IMR-90 (cell line): ENCODE measurements at regions not wholly inside any gene's neighbourhood (a gene's known extent, or its start where the extent isn't known, plus 50 kb on each side); places are given as distances from the start of the nearest gene placed in this dataset.

Source experiments
- ATAC-seq: fragments of 200-7000 bp; cut with Tn5 transposase; 2 replicates; pipeline ENCODE4 v1.9.1; 2020; ENCODE audit warnings: low read depth, mild to moderate bottlenecking, moderate library complexity
- BruUV-seq: library from RNA; stranded (reverse); fragments of 400-500 nt; replicated peaks from 2 replicates; lab custom pipeline; 2021; lab: Mats Ljungman, UMichigan
- CTCF ChIA-PET: fragments of 300-600 bp; formaldehyde crosslinking; extraction: SDS; loops from one replicate; lab custom pipeline; 2021; ENCODE audit warnings: antibody characterized with exemption; lab: Yijun Ruan, JAX
- POLR2A ChIA-PET: fragments of 300-600 bp; sonication (Branson Sonifier 250); formaldehyde crosslinking; loops from one replicate; lab custom pipeline; 2022; ENCODE audit warnings: antibody characterized with exemption; ENCODE audit not compliant: unreplicated experiment; lab: Charles Lee
- DNase-seq: peaks from one replicate; pipeline ENCODE4 v3.0.0; 2013
- H2AFZ ChIP-seq: replicated peaks from 2 replicates; pipeline ENCODE3; 2013; ENCODE audit warnings: low read length, mild to moderate bottlenecking; ENCODE audit not compliant: poor library complexity
- H2AK5ac ChIP-seq: 2 replicates; pipeline ENCODE4 v1.6.1; 2013; ENCODE audit warnings: low read depth, low read length, inconsistent platforms
- H2AK9ac ChIP-seq: replicated peaks from 2 replicates; pipeline ENCODE3; 2013; ENCODE audit warnings: mild to moderate bottlenecking, low read depth, low read length, moderate library complexity; ENCODE audit not compliant: poor library complexity
- H2BK120ac ChIP-seq: 2 replicates; pipeline ENCODE4 v1.6.1; 2013; ENCODE audit warnings: low read depth, low read length, inconsistent platforms
- H2BK15ac ChIP-seq: 3 replicates; pipeline ENCODE4 v1.6.1; 2013; ENCODE audit warnings: low read depth, low read length, inconsistent platforms
- H2BK20ac ChIP-seq: 2 replicates; pipeline ENCODE4 v1.6.1; 2013; ENCODE audit warnings: low read depth, mild to moderate bottlenecking, inconsistent platforms, low read length, moderate library complexity
- H2BK5ac ChIP-seq: 2 replicates; pipeline ENCODE4 v1.6.1; 2013; ENCODE audit warnings: mild to moderate bottlenecking, low read depth, low read length, inconsistent platforms; ENCODE audit not compliant: poor library complexity, severe bottlenecking
- H3K14ac ChIP-seq: replicated peaks from 2 replicates; pipeline ENCODE4 v1.6.1; 2013; ENCODE audit warnings: low read depth, low read length, inconsistent platforms
- H3K18ac ChIP-seq: 2 replicates; pipeline ENCODE4 v1.6.1; 2013; ENCODE audit warnings: low read depth, low read length, control low read depth
- H3K23ac ChIP-seq: 2 replicates; pipeline ENCODE4 v1.6.1; 2013; ENCODE audit warnings: low read depth, low read length, inconsistent platforms
- H3K27ac ChIP-seq: 2 replicates; pipeline ENCODE4 v1.5.1; 2013; ENCODE audit warnings: mild to moderate bottlenecking, control low read depth, low read length; ENCODE audit not compliant: insufficient read depth
- H3K27me3 ChIP-seq: 2 replicates; pipeline ENCODE4 v1.6.1; 2013; ENCODE audit warnings: low read length; ENCODE audit not compliant: control insufficient read depth, insufficient read depth
- H3K36me3 ChIP-seq: 2 replicates; pipeline ENCODE4 v1.6.1; 2013; ENCODE audit warnings: low read length, mixed read lengths; ENCODE audit not compliant: control insufficient read depth, insufficient read depth
- H3K4ac ChIP-seq: 2 replicates; pipeline ENCODE4 v1.6.1; 2013; ENCODE audit warnings: low read depth, low read length, inconsistent platforms
- H3K4me1 ChIP-seq: 2 replicates; pipeline ENCODE4 v1.6.1; 2013; ENCODE audit warnings: low read length, mixed read lengths; ENCODE audit not compliant: control insufficient read depth, insufficient read depth
- H3K4me2 ChIP-seq: 2 replicates; pipeline ENCODE4 v1.6.1; 2013; ENCODE audit warnings: low read depth, mild to moderate bottlenecking, control low read depth, low read length, moderate library complexity
- H3K4me3 ChIP-seq: 2 replicates; pipeline ENCODE4 v1.5.1; 2013; ENCODE audit warnings: low read depth, mild to moderate bottlenecking, control low read depth, low read length, moderate library complexity; ENCODE audit not compliant: insufficient read depth
- H3K56ac ChIP-seq: 2 replicates; pipeline ENCODE4 v1.6.1; 2013; ENCODE audit warnings: low read length, inconsistent platforms; ENCODE audit not compliant: insufficient read depth; ENCODE audit errors: extremely low read depth
- H3K79me1 ChIP-seq, 2 experiments: 2 replicates each; pipeline ENCODE4 v1.6.1; 2013; ENCODE audit warnings: low read length in 2 of 2, inconsistent platforms in 1 of 2, low read depth in 1 of 2
- H3K9ac ChIP-seq: 2 replicates; pipeline ENCODE4 v1.6.1; 2013; ENCODE audit warnings: low read depth, low read length, control low read depth
- H3K9me1 ChIP-seq: 2 replicates; pipeline ENCODE4 v1.6.1; 2013; ENCODE audit warnings: low read length, inconsistent platforms; ENCODE audit not compliant: insufficient read depth
- H3K9me3 ChIP-seq: 2 replicates; pipeline ENCODE4 v1.6.1; 2013; ENCODE audit warnings: low read length; ENCODE audit not compliant: control insufficient read depth, insufficient read depth
- H4K20me1 ChIP-seq: 2 replicates; pipeline ENCODE4 v1.6.1; 2013; ENCODE audit warnings: low read length, inconsistent platforms; ENCODE audit not compliant: insufficient read depth
- H4K5ac ChIP-seq: 2 replicates; pipeline ENCODE4 v1.6.1; 2013; ENCODE audit warnings: mild to moderate bottlenecking, low read depth, low read length, control low read depth
- H4K8ac ChIP-seq, 2 experiments: 2 replicates each; pipeline ENCODE4 v1.6.1; 2013; ENCODE audit warnings: low read depth in 2 of 2, low read length in 2 of 2, control low read depth in 1 of 2, inconsistent platforms in 1 of 2
- H4K91ac ChIP-seq: 2 replicates; pipeline ENCODE4 v1.6.1; 2013; ENCODE audit warnings: low read depth, low read length, inconsistent platforms; ENCODE audit not compliant: insufficient read depth
- BHLHE40 ChIP-seq: fragments of 150-350 bp; IDR thresholded peaks from 2 replicates; pipeline ENCODE4 v1.6.1; 2016; ENCODE audit warnings: mild to moderate bottlenecking, low read depth, low read length
- CEBPB ChIP-seq: IDR thresholded peaks from 2 replicates; pipeline ENCODE4 v1.6.1; 2012; ENCODE audit warnings: low read depth, low read length, improper control_type of control experiment
- CHD1 ChIP-seq: IDR thresholded peaks from 2 replicates; pipeline ENCODE4 v1.6.1; 2012; ENCODE audit warnings: low read depth, low read length, improper control_type of control experiment
- CTCF ChIP-seq: conservative IDR thresholded peaks from 2 replicates; pipeline ENCODE4 v1.5.1; 2012; ENCODE audit warnings: mild to moderate bottlenecking, low read depth, low read length, improper control_type of control experiment
- ELK1 ChIP-seq: fragments of 150-350 bp; IDR thresholded peaks from 2 replicates; pipeline ENCODE4 v1.6.1; 2016; ENCODE audit warnings: low read depth, mild to moderate bottlenecking, low read length, moderate library complexity, borderline replicate concordance
- FOS ChIP-seq: fragments of 150-350 bp; IDR thresholded peaks from 2 replicates; pipeline ENCODE4 v1.6.1; 2016; ENCODE audit warnings: low read depth, low read length
- MAFK ChIP-seq: IDR thresholded peaks from 2 replicates; pipeline ENCODE4 v1.6.1; 2012; ENCODE audit warnings: low read depth, low read length, improper control_type of control experiment
- POLR2A ChIP-seq: IDR thresholded peaks from 2 replicates; pipeline ENCODE4 v1.6.1; 2012; ENCODE audit warnings: mild to moderate bottlenecking, low read depth, low read length
- RAD21 ChIP-seq: IDR thresholded peaks from 2 replicates; pipeline ENCODE4 v1.6.1; 2012; ENCODE audit warnings: low read length, improper control_type of control experiment
- RFX5 ChIP-seq: IDR thresholded peaks from 2 replicates; pipeline ENCODE4 v1.8.0; 2012; ENCODE audit warnings: low read depth, mild to moderate bottlenecking, low read length, moderate library complexity
- SMC3 ChIP-seq: fragments of 150-350 bp; IDR thresholded peaks from 2 replicates; pipeline ENCODE4 v1.6.1; 2016; ENCODE audit warnings: low read depth, mild to moderate bottlenecking, antibody characterized with exemption, low read length, moderate library complexity
- USF2 ChIP-seq: fragments of 150-350 bp; IDR thresholded peaks from 2 replicates; pipeline ENCODE4 v1.6.1; 2017; ENCODE audit warnings: mild to moderate bottlenecking, antibody characterized with exemption, low read length, low read depth
- dilution Hi-C: fragments of 300-500 bp; cut with HindIII; formaldehyde crosslinking; loops from one replicate; pipeline ENCODE4 v1.14.3; 2018; ENCODE audit warnings: low sequenced_read_pairs; ENCODE audit not compliant: unreplicated experiment
- in situ Hi-C: fragments of 300-500 bp; cut with MboI; formaldehyde crosslinking; loops from 3 replicates; pipeline ENCODE4 v1.14.3; 2019; ENCODE audit warnings: low sequenced_read_pairs, inconsistent platforms, mixed read lengths
- intact Hi-C: fragments of 100-400 bp; cut with micrococcal nuclease; formaldehyde crosslinking; loops from 2 replicates; pipeline ENCODE4 v1.10.0; 2022

GRCh38 chr15:62552444-62552843 lies 387.4 kb upstream of the C2CD4B start:
- BruUV-seq: no TSS peak
- Histone ChIP-seq H3K23ac (no peak overlapping the region), H4K8ac (no peak overlapping the region), H3K56ac (no peak overlapping the region), H2BK15ac (no peak overlapping the region), H4K5ac (no peak overlapping the region), H3K9ac (no peak overlapping the region), H2BK5ac (no peak overlapping the region), H2AFZ (no peak overlapping the region), H2AK5ac (no peak overlapping the region), H2BK120ac (no peak overlapping the region), H3K9me1 (0 out of 2 replicates have a peak, but pooled peaks cover 4% of the 10 kb centered on the region), H3K18ac (no peak overlapping the region), H4K20me1 (no peaks in the 10 kb centered on the region), H3K79me1 (peaks cover 7 to 11% of the 10 kb centered on the region in 2 experiments; a peak in 3 of 4 replicates), H3K4me2 (no peak overlapping the region), H3K36me3 (no peaks in the 10 kb centered on the region), H3K9me3 (no peaks in the 10 kb centered on the region), H3K4me1 (peaks cover 3% of the 10 kb centered on the region; the same call in 1 of the 2 replicates), H3K27ac (no peak overlapping the region), H4K91ac (no peak overlapping the region), H2AK9ac (no peak overlapping the region), H3K14ac (no peak overlapping the region), H2BK20ac (no peak overlapping the region), H3K4ac (no peak overlapping the region), H3K4me3 (no peak overlapping the region), H3K27me3 (no peaks in the 10 kb centered on the region)
- intact Hi-C loops (no loop called here), in situ Hi-C loops (no loop called here), dilution Hi-C loops (no loop called here)
- 0 out of 2 replicates have a peak, but pooled peaks have one; percentile 27 for ATAC-seq
- TF ChIP-seq MAFK (no peak), SMC3 (no peak), POLR2A (no peak), ELK1 (no peak), USF2 (no peak), BHLHE40 (no peak), CTCF (no peak), CHD1 (no peak), CEBPB (no peak), FOS (no peak), RFX5 (no peak), RAD21 (no peak)
- ChIA-PET CTCF (no interaction called here), POLR2A (no interaction called here)
- peak; percentile 33 for DNase-seq
